Vagina (tissue), 2 donors: ENCODE measurements at regions not wholly inside any gene's neighbourhood (a gene's known extent, or its start where the extent isn't known, plus 50 kb on each side); places are given as distances from the start of the nearest gene placed in this dataset.

Experiments
- CTCF ChIP-seq, 3 experiments: fragments of 450-650 bp in 2 of 3; fragments of 200-600 bp in 1 of 3; sonication (generic) in 1 of 3; IDR thresholded peaks; one replicate each; pipeline ENCODE4 v1.5.1; 2017 to 2019; ENCODE audit warnings: antibody characterized with exemption in 3 of 3, mild to moderate bottlenecking in 2 of 3, moderate library complexity in 2 of 3
- POLR2A ChIP-seq, 2 donors: fragments of 450-650 bp; IDR thresholded peaks; one replicate each; pipeline ENCODE4 v1.6.1; 2017; ENCODE audit warnings: antibody characterized with exemption in 2 of 2, mild to moderate bottlenecking in 2 of 2, moderate library complexity in 2 of 2
- POLR2AphosphoS5 ChIP-seq, 2 donors: sonication (generic); formaldehyde crosslinking; IDR thresholded peaks; one replicate each; pipeline ENCODE4 v1.9.0; 2017; ENCODE audit warnings: antibody characterized with exemption in 2 of 2, mild to moderate bottlenecking in 2 of 2, low read depth in 1 of 2; ENCODE audit not compliant: insufficient read depth in 1 of 2

GRCh38 chr1:79692519-79692918, 686.0 kb upstream of the ADGRL4 start:
- TF ChIP-seq POLR2A (IDR thresholded peaks at IDR 0.05) (no peak), CTCF (IDR thresholded peaks at IDR 0.05) (no peak), POLR2AphosphoS5 (IDR thresholded peaks at IDR 0.05; ENCODE audit: insufficient read depth in 1 of 2, low read depth in 1 of 2) (no peak)
